NCI-H128 (cell line): ENCODE measurements at regions not wholly inside any gene's neighbourhood (a gene's known extent, or its start where the extent isn't known, plus 50 kb on each side); places are given as distances from the start of the nearest gene placed in this dataset.

Source experiments
- DNase-seq: peaks from one replicate; lab custom pipeline; 2025; ENCODE audit not compliant: unreplicated experiment; lab: John Stamatoyannopoulos, UW

GRCh38 chr11:82384308-82384707, 349.4 kb downstream of the FAM181B start:
- DNase-seq, result no peak

GRCh38 chr11:82373781-82374542, 359.7 kb downstream of the FAM181B start:
- no peak for DNase-seq

- DNase-seq, result no peak
Observed at GRCh38 chr11:82365351-82365750, 368.3 kb downstream of the FAM181B start.

- no peak for DNase-seq
Observed at GRCh38 chr11:82356316-82356715, 377.3 kb downstream of the FAM181B start.

- no peak for DNase-seq
Observed at GRCh38 chr11:82355313-82355823, 378.3 kb downstream of the FAM181B start.

- no peak for DNase-seq
Observed at GRCh38 chr11:82326853-82327252, 406.8 kb downstream of the FAM181B start.

- no peak for DNase-seq
Observed at GRCh38 chr11:82321206-82321605, 412.5 kb downstream of the FAM181B start.

GRCh38 chr11:82315093-82315492, 418.6 kb downstream of the FAM181B start:
- DNase-seq, result no peak

- no peak for DNase-seq
Observed at GRCh38 chr11:82308979-82309378, 424.7 kb downstream of the FAM181B start.

GRCh38 chr11:82305123-82305522, 428.5 kb downstream of the FAM181B start:
- DNase-seq, result no peak

GRCh38 chr11:82303671-82304070, 430.0 kb downstream of the FAM181B start:
- DNase-seq, result no peak

- no peak for DNase-seq
Observed at GRCh38 chr11:82288471-82288870, 445.2 kb downstream of the FAM181B start.

- DNase-seq, result no peak
Observed at GRCh38 chr11:82270870-82271269, 462.8 kb downstream of the FAM181B start.

- no peak for DNase-seq
Observed at GRCh38 chr11:82268627-82269026, 465.0 kb downstream of the FAM181B start.

GRCh38 chr11:82267186-82267585, 466.5 kb downstream of the FAM181B start:
- no peak for DNase-seq

- no peak for DNase-seq
Observed at GRCh38 chr11:82261367-82261766, 472.3 kb downstream of the FAM181B start.

GRCh38 chr11:82250047-82250446, 483.6 kb downstream of the FAM181B start:
- no peak for DNase-seq

GRCh38 chr11:82246926-82247325, 486.7 kb downstream of the FAM181B start:
- no peak for DNase-seq

- no peak for DNase-seq
Observed at GRCh38 chr11:82239498-82239897, 494.2 kb downstream of the FAM181B start.

- no peak for DNase-seq
Observed at GRCh38 chr11:82234256-82234655, 499.4 kb downstream of the FAM181B start.

GRCh38 chr11:82233201-82233600, 500.5 kb downstream of the FAM181B start:
- no peak for DNase-seq

GRCh38 chr11:82229341-82229740, 504.3 kb downstream of the FAM181B start:
- no peak for DNase-seq

- no peak for DNase-seq
Observed at GRCh38 chr11:82225930-82226329, 507.7 kb downstream of the FAM181B start.
